ENCODE measurements at regions not wholly inside any gene's neighbourhood (a gene's known extent, or its start where the extent isn't known, plus 50 kb on each side); places are given as distances from the start of the nearest gene placed in this dataset.

GRCh38 chr14:98958632-98959031, 313.4 kb downstream of the BCL11B start:
- TF ChIP-seq CTCF (IDR thresholded peaks at IDR 0.05; ENCODE audit: low read depth, low read length) (no peak), POLR2A (IDR thresholded peaks at IDR 0.05; ENCODE audit: extremely low read depth, insufficient read length) (no peak), MAX (IDR thresholded peaks at IDR 0.05; ENCODE audit: low read depth, low read length) (no peak)

Measured in NB4 (cell line).